Esophagus squamous epithelium (tissue), 5 donors: ENCODE measurements at regions not wholly inside any gene's neighbourhood (a gene's known extent, or its start where the extent isn't known, plus 50 kb on each side); places are given as distances from the start of the nearest gene placed in this dataset.
"Not testable (repeated sequence)": the region's sequence is repeated elsewhere in the genome, so short reads cannot be mapped to it uniquely, and the experiment has no call there.

Experiments used
- DNase-seq: peaks from one replicate; lab custom pipeline; 2025; lab: John Stamatoyannopoulos, UW
- H3K27ac ChIP-seq, 4 donors: fragments of 200-600 bp; sonication (generic); one replicate each; pipeline ENCODE4 v1.5.1; 2016 to 2019; ENCODE audit warnings: mild to moderate bottlenecking in 1 of 4
- H3K27me3 ChIP-seq, 4 donors: fragments of 200-600 bp; sonication (generic); 1 replicate in 3 of 4; 2 replicates in 1 of 4; pipeline versions ENCODE4 v1.5.1 to v1.6.0; 2017 to 2021; ENCODE audit warnings: antibody characterized with exemption in 1 of 4
- H3K36me3 ChIP-seq, 3 donors: fragments of 200-600 bp; sonication (generic); one replicate each; pipeline ENCODE4 v1.5.1; 2016 to 2019
- H3K4me1 ChIP-seq, 3 donors: fragments of 200-600 bp; sonication (generic); one replicate each; pipeline ENCODE4 v1.5.1; 2017 to 2019
- H3K4me3 ChIP-seq, 4 donors: fragments of 200-600 bp; sonication (generic); 1 replicate in 3 of 4; 2 replicates in 1 of 4; pipeline ENCODE4 v1.5.1; 2016 to 2019; ENCODE audit warnings: mild to moderate bottlenecking in 2 of 4, moderate library complexity in 1 of 4
- H3K9me3 ChIP-seq, 3 donors: fragments of 200-600 bp; sonication (generic); one replicate each; pipeline ENCODE4 v1.5.1; 2016 to 2019
- CTCF ChIP-seq, 6 experiments: fragments of 450-650 bp in 4 of 6; fragments of 200-600 bp in 2 of 6; sonication (generic) in 2 of 6; IDR thresholded peaks; one replicate each; pipeline ENCODE4 v1.5.1; 2016 to 2019; ENCODE audit warnings: antibody characterized with exemption in 6 of 6, mild to moderate bottlenecking in 4 of 6, moderate library complexity in 4 of 6
- POLR2A ChIP-seq, 4 donors: fragments of 450-650 bp; IDR thresholded peaks; one replicate each; pipeline ENCODE4 v1.6.1; 2017; ENCODE audit warnings: antibody characterized with exemption in 4 of 4, mild to moderate bottlenecking in 4 of 4, moderate library complexity in 3 of 4
- WGBS, 2 donors: methylation state at CpG; one replicate each; pipeline ENCODE4 v1.1.5; 2018; 5-methylcytosine and 5-hydroxymethylcytosine counted together
- intact Hi-C: fragments of 100-400 bp; cut with DNase I; formaldehyde crosslinking; loops from one replicate; pipeline ENCODE4 v1.15.0; 2022
- donor health status: DM: yes; HTN: yes; CAD: no.

GRCh38 chr4:137740141-137740540 is 207.8 kb upstream of the PCDH18 start:
- no peak overlapping the region for H3K27ac ChIP-seq
- H3K27me3 ChIP-seq: no peaks in the 10 kb centered on the region
- H3K9me3 ChIP-seq: no peaks in the 10 kb centered on the region
- WGBS, 2 donors: 53 to 70% methylated on average over 1 of the region's 1 CpG
- no peaks in the 10 kb centered on the region for H3K4me1 ChIP-seq
- no peak for DNase-seq
- TF ChIP-seq POLR2A (IDR thresholded peaks at IDR 0.05): no peak
- TF ChIP-seq CTCF (IDR thresholded peaks at IDR 0.05): no peak
- no peak overlapping the region for H3K4me3 ChIP-seq
- no peaks in the 10 kb centered on the region for H3K36me3 ChIP-seq
- intact Hi-C loops: no loop called here

- intact Hi-C loops: no loop called here
These were observed 207.1 kb upstream of the PCDH18 start for GRCh38 chr4:137739391-137739790.

GRCh38 chr4:137738375-137738990 is 206.2 kb upstream of the PCDH18 start:
- H3K27me3 ChIP-seq: no peaks in the 10 kb centered on the region
- H3K36me3 ChIP-seq: no peaks in the 10 kb centered on the region
- H3K9me3 ChIP-seq: no peaks in the 10 kb centered on the region
- H3K27ac ChIP-seq: no peak overlapping the region
- H3K4me3 ChIP-seq: no peak overlapping the region
- DNase-seq: no peak
- 77 to 88% methylated on average over 4 of the region's 4 CpGs for WGBS, 2 donors
- no peak for TF ChIP-seq POLR2A (IDR thresholded peaks at IDR 0.05)
- intact Hi-C loops: no loop called here
- H3K4me1 ChIP-seq: no peaks in the 10 kb centered on the region

More at GRCh38 chr4:137739391-137739790, 207.1 kb upstream of the PCDH18 start:
- no peak for TF ChIP-seq POLR2A (IDR thresholded peaks at IDR 0.05)
- no peak for TF ChIP-seq CTCF (IDR thresholded peaks at IDR 0.05)
- no peaks in the 10 kb centered on the region for H3K9me3 ChIP-seq
- no peak overlapping the region for H3K27ac ChIP-seq
- 79 to 88% methylated on average over 1 of the region's 1 CpG for WGBS, 2 donors
- no peaks in the 10 kb centered on the region for H3K4me1 ChIP-seq
- no peak overlapping the region for H3K4me3 ChIP-seq
- no peaks in the 10 kb centered on the region for H3K27me3 ChIP-seq
- DNase-seq: no peak
- H3K36me3 ChIP-seq: no peaks in the 10 kb centered on the region

- H3K36me3 ChIP-seq: no peaks in the 10 kb centered on the region
- H3K4me1 ChIP-seq: no peaks in the 10 kb centered on the region
- no peaks in the 10 kb centered on the region for H3K27me3 ChIP-seq
- DNase-seq: no peak
- WGBS, 2 donors: 75 to 88% methylated on average over 2 of the region's 4 CpGs
- no peak overlapping the region for H3K4me3 ChIP-seq
- peaks cover 0 to 4% (median 0%) of the 10 kb centered on the region in 3 donors for H3K9me3 ChIP-seq
- intact Hi-C loops: no loop called here
- TF ChIP-seq CTCF (IDR thresholded peaks at IDR 0.05) (no peak), POLR2A (IDR thresholded peaks at IDR 0.05) (no peak)
- H3K27ac ChIP-seq: no peak overlapping the region
These were observed 203.3 kb upstream of the PCDH18 start for GRCh38 chr4:137735561-137736104.

GRCh38 chr4:137733174-137734141 is 201.2 kb upstream of the PCDH18 start:
- DNase-seq, H3K9me3 ChIP-seq, H3K4me1 ChIP-seq, H3K27me3 ChIP-seq, H3K4me3 ChIP-seq, intact Hi-C loops, H3K27ac ChIP-seq, H3K36me3 ChIP-seq: not testable (repeated sequence)
- 94% methylated on average over 9 to 12 of the region's 44 CpGs for WGBS, 2 donors
- TF ChIP-seq CTCF (IDR thresholded peaks at IDR 0.05): peak in 2 of 6 experiments; percentile 6 to 47
